BJ (cell line): ENCODE measurements at regions not wholly inside any gene's neighbourhood (a gene's known extent, or its start where the extent isn't known, plus 50 kb on each side); places are given as distances from the start of the nearest gene placed in this dataset.

ENCODE experiments used
- CTCF ChIA-PET: fragments of 350-600 bp; formaldehyde crosslinking; extraction: SDS; loops from one replicate; lab custom pipeline; 2021; ENCODE audit warnings: antibody characterized with exemption, inconsistent platforms; lab: Yijun Ruan, JAX
- POLR2A ChIA-PET: fragments of 300-600 bp; sonication (Branson Sonifier 250); formaldehyde crosslinking; extraction: SDS; loops from one replicate; lab custom pipeline; 2021; ENCODE audit warnings: antibody characterized with exemption; lab: Charles Lee
- DNase-seq: peaks from one replicate; pipeline ENCODE4 v3.0.0-alpha.2; 2011; ENCODE audit warnings: low read depth
- H3K27me3 ChIP-seq: 2 replicates; pipeline ENCODE4 v1.6.0; 2011; ENCODE audit warnings: low read length; ENCODE audit not compliant: control insufficient read depth, insufficient read depth
- H3K36me3 ChIP-seq: 2 replicates; pipeline ENCODE4 v1.5.1; 2011; ENCODE audit warnings: low read length; ENCODE audit not compliant: control insufficient read depth, insufficient read depth
- H3K4me3 ChIP-seq: 2 replicates; pipeline ENCODE4 v1.5.1; 2011; ENCODE audit warnings: low read depth, mild to moderate bottlenecking, control low read depth, low read length
- TF ChIP-seq, protein P1 (sequence below): IDR thresholded peaks from 2 replicates; pipeline ENCODE4 v1.5.1; 2011; ENCODE audit warnings: low read depth, mild to moderate bottlenecking, control low read depth, inconsistent platforms, low read length, moderate library complexity; ENCODE audit not compliant: insufficient read depth

DNA sequence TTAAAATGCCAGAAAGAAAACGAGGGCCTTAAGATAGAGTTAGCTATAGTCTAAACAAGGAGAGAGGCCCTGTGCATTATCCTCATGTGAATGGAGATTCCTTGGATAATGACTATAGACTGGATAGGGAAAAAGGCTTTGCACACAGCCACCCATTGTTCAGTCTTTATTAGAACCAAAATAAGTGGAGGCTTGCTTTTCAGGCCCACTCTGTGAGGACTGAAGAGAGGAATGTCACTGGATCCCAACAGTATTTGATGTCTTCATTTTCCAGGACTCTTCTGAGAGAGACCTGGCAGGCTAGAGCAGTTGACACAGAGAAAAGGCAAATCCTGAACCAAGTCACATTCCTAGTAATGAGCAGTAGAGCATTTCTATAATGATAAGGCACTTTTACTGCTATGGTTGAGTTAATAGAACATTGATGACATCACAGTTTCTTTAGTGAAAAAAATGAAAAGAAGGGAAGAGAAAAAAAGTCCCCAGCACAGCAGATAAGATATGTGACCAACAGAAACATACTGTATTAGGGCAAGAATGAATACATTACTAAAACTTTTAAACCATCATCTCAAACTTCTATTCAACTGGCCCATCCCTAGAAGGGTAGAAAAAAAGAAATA lies 315.1 kb downstream of the EPHA7 start:
- Histone ChIP-seq H3K4me3 (no peak overlapping the region), H3K27me3 (no peaks in the 10 kb centered on the region), H3K36me3 (no peaks in the 10 kb centered on the region)
- CTCF ChIA-PET: no interaction called here
- TF ChIP-seq, protein P1, sequence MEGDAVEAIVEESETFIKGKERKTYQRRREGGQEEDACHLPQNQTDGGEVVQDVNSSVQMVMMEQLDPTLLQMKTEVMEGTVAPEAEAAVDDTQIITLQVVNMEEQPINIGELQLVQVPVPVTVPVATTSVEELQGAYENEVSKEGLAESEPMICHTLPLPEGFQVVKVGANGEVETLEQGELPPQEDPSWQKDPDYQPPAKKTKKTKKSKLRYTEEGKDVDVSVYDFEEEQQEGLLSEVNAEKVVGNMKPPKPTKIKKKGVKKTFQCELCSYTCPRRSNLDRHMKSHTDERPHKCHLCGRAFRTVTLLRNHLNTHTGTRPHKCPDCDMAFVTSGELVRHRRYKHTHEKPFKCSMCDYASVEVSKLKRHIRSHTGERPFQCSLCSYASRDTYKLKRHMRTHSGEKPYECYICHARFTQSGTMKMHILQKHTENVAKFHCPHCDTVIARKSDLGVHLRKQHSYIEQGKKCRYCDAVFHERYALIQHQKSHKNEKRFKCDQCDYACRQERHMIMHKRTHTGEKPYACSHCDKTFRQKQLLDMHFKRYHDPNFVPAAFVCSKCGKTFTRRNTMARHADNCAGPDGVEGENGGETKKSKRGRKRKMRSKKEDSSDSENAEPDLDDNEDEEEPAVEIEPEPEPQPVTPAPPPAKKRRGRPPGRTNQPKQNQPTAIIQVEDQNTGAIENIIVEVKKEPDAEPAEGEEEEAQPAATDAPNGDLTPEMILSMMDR: no peak
- no peak for DNase-seq
- POLR2A ChIA-PET: no interaction called here

DNA sequence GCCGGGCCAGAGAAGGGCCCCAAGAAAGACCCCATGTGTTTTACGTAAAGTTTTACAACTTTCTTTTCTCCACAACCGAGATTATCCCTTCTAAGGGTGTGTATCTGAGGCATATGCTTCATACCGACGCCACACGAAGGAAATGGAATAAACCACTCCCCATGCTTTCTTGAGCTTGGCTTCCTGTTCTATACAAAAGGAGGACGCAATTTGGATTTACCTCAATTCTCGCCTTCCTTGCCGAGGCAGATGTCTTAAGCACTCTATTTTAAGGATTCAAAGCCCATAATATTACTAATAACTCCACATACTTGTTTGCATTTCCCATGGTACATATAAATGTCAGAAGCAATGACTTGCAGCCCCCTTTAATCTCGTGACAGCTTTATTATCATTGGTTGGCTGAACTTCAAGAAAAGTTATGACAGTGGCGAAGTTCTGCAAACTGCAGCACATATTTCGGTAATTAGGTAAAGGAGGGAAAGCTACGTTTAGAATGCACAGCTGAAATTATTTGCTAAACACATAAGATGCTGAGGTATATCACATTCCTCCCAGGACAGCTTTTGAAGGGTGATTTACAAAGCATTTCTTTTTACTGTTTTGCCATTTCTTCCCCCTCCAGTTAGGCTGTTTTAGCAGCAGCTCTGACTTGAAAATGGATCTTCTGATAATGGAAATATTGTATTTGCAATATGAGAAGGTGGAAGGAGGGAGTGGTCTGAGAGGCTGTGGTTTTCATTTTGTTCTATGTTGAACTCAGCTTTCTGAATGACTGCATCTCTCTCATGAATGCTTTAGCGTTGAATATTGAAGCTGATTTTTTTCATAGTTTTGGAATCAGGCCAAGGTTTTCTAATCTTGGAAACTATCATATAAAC lies 330.5 kb downstream of the EPHA7 start:
- TF ChIP-seq, protein P1: no peak
- Histone ChIP-seq H3K27me3 (no peaks in the 10 kb centered on the region), H3K4me3 (no peak overlapping the region), H3K36me3 (no peaks in the 10 kb centered on the region)
- no peak for DNase-seq
- CTCF ChIA-PET: no interaction called here
- POLR2A ChIA-PET: no interaction called here

DNA sequence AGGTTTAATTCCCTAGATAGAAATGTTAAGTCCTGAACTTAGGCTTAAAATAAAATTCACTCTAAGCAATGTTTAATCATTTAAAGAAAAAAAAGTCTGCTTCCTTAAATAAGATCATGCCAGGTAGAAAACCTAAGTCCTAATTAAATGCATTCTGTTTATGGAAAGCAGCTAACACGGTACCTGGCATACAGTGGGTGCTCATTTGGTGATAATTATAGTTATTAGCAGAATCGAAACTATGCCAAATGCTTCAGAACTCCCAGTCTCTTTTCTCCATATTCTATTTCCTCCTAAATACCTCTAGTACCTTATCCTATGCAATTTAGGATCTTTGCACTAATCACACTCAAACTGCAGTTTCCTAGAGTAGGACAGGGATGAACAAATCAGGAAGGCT lies 331.8 kb downstream of the EPHA7 start:
- ChIA-PET POLR2A (no interaction called here), CTCF (no interaction called here)
- no peak for DNase-seq
- Histone ChIP-seq H3K27me3 (no peaks in the 10 kb centered on the region), H3K36me3 (no peaks in the 10 kb centered on the region), H3K4me3 (no peak overlapping the region)
- TF ChIP-seq, protein P1: no peak

DNA sequence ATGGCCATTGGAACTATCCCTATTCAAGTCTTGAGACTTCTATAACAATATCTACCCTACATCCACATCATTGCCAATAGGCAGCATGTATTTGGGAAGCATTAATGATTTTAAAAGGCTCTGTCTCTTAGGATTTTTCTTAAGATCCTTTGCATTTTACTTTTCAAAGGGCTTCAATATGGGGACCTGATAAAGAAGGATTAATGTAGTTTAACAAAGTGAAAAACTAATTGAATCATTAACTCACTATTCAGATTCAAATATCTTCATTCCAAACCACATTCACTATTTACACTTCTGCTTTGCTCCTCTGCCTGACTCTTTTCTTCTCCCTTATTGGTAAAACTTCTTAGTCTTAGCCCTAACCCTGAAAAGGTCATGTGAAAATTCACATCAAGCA lies 333.0 kb downstream of the EPHA7 start:
- ChIA-PET CTCF (no interaction called here), POLR2A (no interaction called here)
- TF ChIP-seq, protein P1: no peak
- Histone ChIP-seq H3K27me3 (no peaks in the 10 kb centered on the region), H3K36me3 (no peaks in the 10 kb centered on the region), H3K4me3 (no peak overlapping the region)
- no peak for DNase-seq

DNA sequence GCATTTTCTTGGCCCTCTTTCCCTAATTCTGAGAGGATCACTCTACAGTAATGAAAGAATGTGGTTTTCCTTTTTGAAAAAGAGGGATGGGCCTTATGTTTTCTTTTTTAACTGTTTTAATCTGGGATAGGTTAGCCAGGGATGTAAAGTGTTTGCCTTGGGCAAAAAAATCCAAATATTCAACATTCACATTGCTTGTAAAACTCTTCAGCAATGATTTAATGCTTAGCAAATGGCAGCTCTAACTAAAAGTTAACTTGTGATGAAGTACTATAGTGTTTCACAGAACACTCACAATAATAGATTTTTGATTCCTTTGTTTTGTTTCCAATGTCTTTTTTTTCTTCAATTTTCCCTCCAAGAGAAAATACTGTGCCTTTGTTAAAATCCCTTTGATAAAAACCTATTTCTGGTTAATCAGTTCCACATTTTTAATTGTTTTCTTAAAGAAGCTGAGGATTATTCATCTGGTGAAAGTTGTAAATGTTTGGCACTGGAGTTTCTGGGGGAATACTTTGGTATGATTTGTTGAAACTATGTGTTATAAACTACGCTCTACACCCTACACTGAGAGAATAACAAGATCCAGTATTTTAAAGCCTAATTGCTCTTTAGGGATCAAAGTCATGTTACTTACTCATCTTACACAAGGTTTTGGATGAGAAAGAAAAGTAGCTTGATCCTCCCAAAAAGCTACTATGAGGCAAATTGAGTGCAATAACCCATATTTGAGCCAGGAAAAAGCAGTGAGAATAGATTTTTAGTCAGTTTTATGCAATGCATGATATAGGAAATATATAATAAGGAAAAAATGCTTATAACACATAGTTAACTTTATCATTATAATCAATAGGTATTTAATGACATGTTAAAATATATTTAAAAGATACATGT lies 335.8 kb downstream of the EPHA7 start:
- DNase-seq: no peak
- TF ChIP-seq, protein P1: no peak
- ChIA-PET POLR2A (no interaction called here), CTCF (interaction anchor here (0.5 kb wide), 1 partner anchor 78 kb away, joined by 4 read pairs; no protein-coding TSS in a partner anchor)
- Histone ChIP-seq H3K27me3 (no peaks in the 10 kb centered on the region), H3K4me3 (no peak overlapping the region), H3K36me3 (no peaks in the 10 kb centered on the region)
